ENCODE measurements at regions not wholly inside any gene's neighbourhood (a gene's known extent, or its start where the extent isn't known, plus 50 kb on each side); places are given as distances from the start of the nearest gene placed in this dataset.
"Not testable (repeated sequence)": the region's sequence is repeated elsewhere in the genome, so short reads cannot be mapped to it uniquely, and the experiment has no call there.

GRCh38 chr13:112222971-112223370, 153.2 kb upstream of the SPACA7 start:
- DNase-seq (ENCODE audit: low spot score): no peak

DNA sequence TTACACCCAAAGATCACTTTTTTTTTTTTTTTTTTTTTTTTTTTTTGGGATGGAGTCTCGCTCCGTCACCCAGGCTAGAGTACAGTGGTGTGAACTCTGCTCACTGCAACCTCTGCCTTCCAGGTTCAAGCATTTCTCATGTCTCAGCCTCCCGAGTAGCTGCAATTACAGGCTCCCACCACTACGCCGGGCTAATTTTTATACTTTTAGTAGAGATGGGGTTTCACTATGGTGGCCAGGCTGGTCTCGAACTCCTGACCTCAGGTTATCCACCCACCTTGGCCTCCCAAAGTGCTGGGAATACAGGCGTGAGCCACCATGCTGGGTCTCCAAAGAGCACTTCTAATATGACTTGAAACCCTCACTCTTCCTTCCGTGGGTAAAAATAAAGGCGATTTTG, 152.2 kb upstream of the SPACA7 start:
- DNase-seq (ENCODE audit: low spot score): not testable (repeated sequence)

GRCh38 chr13:112225429-112226090, 150.6 kb upstream of the SPACA7 start:
- DNase-seq (ENCODE audit: low spot score): no peak

DNA sequence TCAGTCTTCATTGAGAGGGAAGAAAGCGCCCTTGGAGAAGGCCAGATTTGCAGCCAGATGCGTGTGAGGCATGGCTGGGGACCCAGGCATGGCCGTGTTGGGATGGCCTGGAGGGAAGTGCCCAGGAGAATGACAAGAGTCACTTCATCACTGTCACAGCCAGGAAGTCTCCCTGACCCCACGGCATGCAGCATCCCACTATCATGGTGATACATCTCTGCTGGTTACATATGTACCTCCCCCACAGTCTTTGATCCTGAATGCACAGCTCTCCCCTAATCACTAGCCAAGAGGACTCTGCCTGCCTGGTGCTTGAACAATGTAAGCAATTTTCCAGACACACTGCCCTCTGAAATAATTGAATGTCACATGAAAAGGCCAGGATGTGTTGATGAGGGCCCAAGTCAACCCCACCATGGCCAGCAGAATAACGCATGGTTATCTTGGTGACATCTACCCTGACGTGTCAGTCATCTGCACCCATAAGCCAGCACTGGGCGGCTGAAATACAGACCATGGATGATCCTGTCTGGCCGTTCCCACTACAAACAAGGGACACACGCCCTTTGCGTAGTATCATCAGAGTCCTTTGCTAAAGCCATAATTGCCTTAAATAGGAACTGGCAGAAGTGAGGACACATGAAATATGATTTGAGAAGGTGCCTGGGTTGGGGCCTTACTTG, 149.7 kb upstream of the SPACA7 start:
- DNase-seq (ENCODE audit: low spot score): no peak

GRCh38 chr13:112227031-112227430, 149.1 kb upstream of the SPACA7 start:
- no peak for DNase-seq (ENCODE audit: low spot score)

DNA sequence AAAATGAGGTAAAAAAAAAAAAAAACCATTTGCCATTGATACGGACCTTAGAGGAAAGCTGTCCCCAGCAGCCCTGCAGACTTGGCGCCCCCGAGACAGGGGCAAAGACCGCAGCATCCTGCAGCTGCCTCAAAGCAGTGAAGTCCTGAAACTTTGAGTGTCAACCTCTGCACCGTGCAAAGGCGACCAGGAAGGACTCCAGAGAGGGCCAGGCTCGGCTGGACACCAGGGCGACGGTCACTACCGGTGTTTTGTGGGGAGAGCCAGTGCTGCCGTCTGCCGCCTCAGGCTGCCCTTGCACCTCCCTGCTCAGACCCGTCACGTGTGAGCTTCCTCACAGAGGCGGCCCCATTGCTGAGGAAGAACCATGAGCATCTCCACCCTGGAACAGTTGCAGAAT, 146.7 kb upstream of the SPACA7 start:
- DNase-seq (ENCODE audit: low spot score): no peak

DNA sequence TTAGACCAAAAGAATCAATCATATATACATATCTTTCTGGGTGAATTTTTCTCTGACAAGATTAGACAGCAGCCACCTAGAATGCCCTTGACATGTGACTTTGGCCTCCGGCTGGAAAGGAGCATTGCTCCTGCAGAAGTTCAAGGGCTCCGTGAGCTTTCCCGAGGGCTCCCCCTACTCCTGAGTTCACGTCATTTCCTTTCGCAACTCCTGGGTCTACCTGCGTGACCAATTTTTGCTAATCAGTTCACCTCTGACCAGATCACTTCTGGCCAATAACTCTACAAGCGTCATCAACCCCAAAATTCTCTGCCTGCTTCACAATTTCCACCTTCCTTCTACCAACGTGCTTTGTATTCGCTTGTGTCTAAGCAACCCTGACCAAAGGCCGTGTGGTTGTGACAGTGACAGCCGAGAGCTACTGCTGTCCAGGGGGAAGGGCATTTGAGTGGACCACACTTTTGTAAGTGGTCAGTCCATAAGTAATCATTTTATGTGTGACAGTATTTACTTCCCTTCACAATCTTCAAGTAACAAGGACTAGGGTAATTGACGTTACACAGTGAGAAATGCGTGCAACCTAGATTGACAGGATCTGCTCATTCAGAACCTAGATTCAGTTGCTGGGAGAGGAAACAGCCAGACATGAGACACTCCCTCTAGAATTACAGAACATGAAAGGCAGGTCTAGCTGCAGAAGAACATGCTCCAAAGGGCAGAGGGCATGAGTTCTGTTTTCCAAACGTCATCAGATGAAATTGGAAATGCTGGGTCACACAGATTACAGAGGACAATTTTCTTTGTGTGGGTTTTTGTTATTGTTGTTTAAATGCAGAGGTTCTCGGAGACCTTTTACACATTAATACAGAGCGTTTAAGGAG, 145.9 kb upstream of the SPACA7 start:
- no peak for DNase-seq (ENCODE audit: low spot score)

- no peak for DNase-seq (ENCODE audit: low spot score)
Observed at GRCh38 chr13:112231451-112232083, 144.6 kb upstream of the SPACA7 start.

DNA sequence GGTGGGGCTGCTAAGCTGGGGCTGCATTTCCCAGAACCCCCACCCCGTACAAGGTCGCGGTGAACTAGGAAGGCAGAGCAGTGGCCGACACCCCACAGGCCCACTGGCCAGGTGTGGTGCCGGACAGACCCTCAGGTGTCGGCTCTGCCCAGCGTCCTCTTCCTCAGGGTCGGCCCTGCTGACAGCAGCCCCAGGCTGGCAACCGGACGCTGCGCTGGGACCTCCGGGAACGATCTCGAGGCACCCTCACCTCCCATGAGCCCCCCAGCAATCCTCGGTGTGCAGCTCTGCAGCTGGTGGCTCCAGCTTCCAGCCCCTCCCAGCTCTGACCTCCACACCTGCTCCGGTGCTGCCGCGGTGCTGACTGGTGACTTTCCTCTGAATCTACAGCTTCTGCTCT, 142.9 kb upstream of the SPACA7 start:
- DNase-seq (ENCODE audit: low spot score): no peak

- DNase-seq (ENCODE audit: low spot score): no peak
Observed at GRCh38 chr13:112233716-112234115, 142.4 kb upstream of the SPACA7 start.

DNA sequence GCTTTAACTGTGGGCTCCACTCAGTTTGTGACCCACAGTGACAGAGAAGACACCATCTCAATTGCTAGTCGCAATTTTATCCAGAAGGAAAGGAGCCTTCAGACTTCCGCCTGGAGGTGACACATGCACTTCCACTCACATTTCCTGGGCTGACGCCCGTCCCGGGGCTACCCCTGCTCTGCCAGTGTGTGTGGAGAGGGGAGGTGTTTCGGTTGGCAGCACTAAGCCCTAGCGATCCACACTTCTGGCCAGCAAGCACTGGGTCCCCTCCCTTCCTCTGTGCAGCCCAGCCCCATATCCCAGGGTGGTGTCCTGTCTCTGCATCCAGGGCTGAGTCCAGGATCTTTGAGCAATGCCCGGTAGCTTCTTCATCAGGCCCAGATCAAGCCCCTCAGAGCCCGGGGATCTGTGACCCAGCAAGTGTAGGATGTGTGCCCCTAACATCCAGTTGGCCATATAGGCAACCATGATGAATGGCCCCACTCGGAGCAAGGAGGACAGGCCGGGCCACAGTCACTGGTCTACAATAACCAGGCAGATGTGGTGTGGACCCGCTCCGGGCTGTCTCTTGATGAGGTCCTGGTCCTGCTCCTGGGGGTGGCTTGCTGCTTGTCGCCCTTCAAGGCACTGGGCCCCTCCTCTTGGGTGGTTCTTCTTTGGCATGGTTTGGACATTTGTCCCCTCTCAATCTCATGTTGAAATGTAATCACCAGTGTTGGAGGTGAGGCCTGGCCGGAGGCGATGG, 141.9 kb upstream of the SPACA7 start:
- DNase-seq (ENCODE audit: low spot score): no peak

DNA sequence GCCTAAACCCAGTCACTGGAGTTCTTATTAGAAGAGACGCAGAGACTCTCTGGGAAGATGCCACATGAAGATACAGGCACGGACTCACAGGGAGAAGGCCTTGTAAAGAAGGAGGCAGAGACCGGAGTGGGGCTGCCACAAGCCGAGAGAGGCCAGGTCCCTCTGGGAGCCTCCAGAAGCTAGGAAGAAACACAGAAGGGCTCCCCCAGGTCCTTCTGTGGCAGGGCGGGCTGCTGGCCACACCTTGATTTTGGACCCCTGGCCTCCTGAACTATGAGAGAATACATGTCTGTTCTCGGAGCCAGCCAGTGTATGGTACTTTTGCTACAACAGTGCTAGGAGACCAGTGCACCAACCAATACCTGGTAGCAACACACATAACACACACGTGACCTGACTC, 140.1 kb upstream of the SPACA7 start:
- no peak for DNase-seq (ENCODE audit: low spot score)

DNA sequence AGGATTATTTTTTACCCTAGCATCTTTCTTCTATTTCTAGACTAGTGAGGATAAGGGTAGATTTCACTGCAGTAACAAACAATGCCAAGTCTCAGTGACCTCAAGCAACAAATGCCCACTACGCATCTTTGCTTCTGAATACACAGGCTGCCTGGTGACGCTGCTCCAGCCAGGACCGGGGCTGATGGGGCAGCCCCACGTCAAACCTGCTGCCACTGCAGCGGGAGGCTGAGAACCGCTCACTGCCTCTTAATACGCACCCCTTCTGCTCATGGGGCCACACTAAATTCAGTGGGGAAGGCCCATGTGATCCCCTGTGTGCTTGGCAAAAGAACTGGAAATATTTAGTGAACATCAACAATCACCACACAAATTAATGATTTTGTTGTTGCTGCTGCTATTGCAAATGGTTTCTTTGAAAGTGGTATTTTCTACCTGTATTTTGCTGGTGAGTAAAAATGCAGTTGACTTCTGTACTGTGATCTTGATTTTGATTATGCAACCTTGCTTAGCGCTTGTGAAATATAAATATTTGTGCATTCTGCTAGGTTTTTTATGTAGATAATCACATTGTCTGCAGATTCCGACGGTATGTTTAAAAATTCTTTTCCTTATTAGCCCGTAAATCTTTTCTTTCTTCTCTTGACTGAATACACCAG, 139.5 kb upstream of the SPACA7 start:
- DNase-seq (ENCODE audit: low spot score): no peak

- no peak for DNase-seq (ENCODE audit: low spot score)
Observed at GRCh38 chr13:112238436-112238995, 137.6 kb upstream of the SPACA7 start.

GRCh38 chr13:112240076-112240475, 136.1 kb upstream of the SPACA7 start:
- DNase-seq (ENCODE audit: low spot score): no peak

- no peak for DNase-seq (ENCODE audit: low spot score)
Observed at GRCh38 chr13:112241288-112241687, 134.9 kb upstream of the SPACA7 start.

DNA sequence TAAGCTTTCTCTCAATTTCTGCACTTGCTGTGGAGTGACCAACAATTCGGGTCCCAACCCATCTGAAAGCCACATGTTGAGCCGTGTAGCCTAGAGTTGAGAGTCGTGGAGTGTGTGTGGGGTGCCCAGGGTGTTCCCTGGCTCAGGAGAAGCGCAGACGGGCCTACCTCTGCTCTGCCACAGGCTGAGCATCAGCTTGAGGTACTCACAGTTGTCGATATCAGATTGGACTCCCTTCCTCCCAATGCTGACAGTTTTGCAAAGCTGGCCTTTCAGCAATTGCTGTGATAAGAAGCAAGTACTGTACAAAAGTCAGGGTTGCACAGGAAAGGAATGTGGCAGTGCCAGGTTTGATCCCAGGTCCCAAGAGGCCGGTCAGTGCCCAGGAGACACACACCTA, 133.4 kb upstream of the SPACA7 start:
- no peak for DNase-seq (ENCODE audit: low spot score)

GRCh38 chr13:112244061-112244460, 132.1 kb upstream of the SPACA7 start:
- DNase-seq (ENCODE audit: low spot score): no peak

DNA sequence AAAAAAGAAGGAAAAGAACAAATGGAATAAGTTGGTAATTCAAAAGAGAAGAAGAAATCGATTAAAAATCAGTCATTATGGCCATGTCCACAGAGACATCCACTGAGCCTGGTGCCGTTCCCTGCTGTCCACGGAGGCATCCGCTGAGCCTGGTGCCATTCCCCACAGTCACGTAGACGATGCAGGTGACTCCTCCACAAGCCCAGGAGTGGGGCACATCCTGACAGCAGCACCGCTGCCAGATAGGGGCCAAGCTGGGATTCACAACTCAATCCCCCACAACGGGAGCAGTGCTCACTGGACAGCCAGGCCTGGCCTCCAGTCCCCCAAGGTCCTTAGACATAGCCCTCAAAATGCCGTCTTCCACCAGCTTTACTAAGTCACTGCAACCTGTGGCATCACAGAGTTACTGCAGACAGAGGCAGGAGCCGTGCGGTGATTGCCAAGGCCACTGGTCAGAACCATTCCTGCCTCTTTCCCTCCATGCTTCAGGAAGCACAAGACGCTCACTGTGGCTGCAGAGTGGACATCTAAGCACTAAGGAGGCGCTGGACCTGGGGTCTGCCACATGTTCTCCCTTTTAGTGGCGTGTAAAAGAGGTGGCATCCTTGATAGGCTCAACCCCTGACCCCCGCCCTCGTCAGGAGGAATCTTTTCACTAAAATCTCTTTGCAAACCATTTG, 131.5 kb upstream of the SPACA7 start:
- no peak for DNase-seq (ENCODE audit: low spot score)

DNA sequence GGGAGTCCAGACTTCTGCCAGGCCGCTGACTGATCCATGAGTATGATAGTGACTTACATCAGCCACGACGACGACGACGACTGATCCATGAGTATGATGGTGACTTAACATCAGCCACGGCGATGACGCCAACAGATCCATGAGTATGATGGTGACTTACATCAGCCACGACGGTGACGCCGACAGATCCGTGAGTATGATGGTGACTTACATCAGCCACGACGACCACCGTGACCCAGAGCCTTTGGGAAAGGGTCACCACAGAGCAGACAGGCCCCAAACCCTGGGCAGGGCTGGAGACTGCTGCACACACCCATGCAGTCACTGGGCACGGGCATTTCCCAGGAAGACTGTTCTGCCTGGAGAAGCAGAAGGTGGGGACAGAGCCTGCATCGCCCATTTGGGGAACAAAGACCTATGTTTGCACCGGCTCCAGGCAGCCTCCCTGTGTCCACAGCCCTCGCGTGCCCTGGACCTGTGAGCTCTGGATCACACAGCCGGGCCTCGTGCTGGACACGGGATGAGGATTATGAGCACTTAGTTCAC, 130.9 kb upstream of the SPACA7 start:
- no peak for DNase-seq (ENCODE audit: low spot score)
